KMS-11 (cell line): ENCODE measurements at regions not wholly inside any gene's neighbourhood (a gene's known extent, or its start where the extent isn't known, plus 50 kb on each side); places are given as distances from the start of the nearest gene placed in this dataset.

Experiments used
- H2AFZ ChIP-seq: fragments of 200-600 bp; sonication (generic); 2 replicates; pipeline ENCODE4 v1.6.1; 2016; ENCODE audit warnings: antibody characterized with exemption, mixed run types, low read depth
- H3K27ac ChIP-seq: fragments of 200-600 bp; sonication (generic); 2 replicates; pipeline ENCODE4 v1.6.1; 2016; ENCODE audit warnings: mild to moderate bottlenecking, mixed run types
- H3K27me3 ChIP-seq: fragments of 200-600 bp; sonication (generic); 2 replicates; pipeline ENCODE4 v1.6.1; 2017; ENCODE audit warnings: mild to moderate bottlenecking, low read depth, mixed run types, moderate library complexity; ENCODE audit not compliant: insufficient read depth
- H3K36me3 ChIP-seq: fragments of 200-600 bp; sonication (generic); 2 replicates; pipeline ENCODE4 v1.6.1; 2017; ENCODE audit warnings: mild to moderate bottlenecking, mixed run types; ENCODE audit not compliant: insufficient read depth
- H3K4me1 ChIP-seq: fragments of 200-600 bp; sonication (generic); 2 replicates; pipeline ENCODE4 v1.6.1; 2016; ENCODE audit warnings: mild to moderate bottlenecking, low read depth, mixed run types; ENCODE audit not compliant: poor library complexity, severe bottlenecking
- H3K4me2 ChIP-seq: fragments of 200-600 bp; sonication (generic); 2 replicates; pipeline ENCODE4 v1.7.0; 2016; ENCODE audit warnings: mild to moderate bottlenecking, mixed run types
- H3K4me3 ChIP-seq: fragments of 200-600 bp; sonication (generic); IDR thresholded peaks from 2 replicates; pipeline ENCODE4 v1.6.1; 2017; ENCODE audit warnings: low read depth, low read length, mixed read lengths; ENCODE audit not compliant: insufficient read depth
- H3K79me2 ChIP-seq: fragments of 200-600 bp; sonication (generic); 2 replicates; pipeline ENCODE4 v1.6.1; 2016; ENCODE audit warnings: low read depth, mixed run types; ENCODE audit not compliant: insufficient read depth
- H3K9ac ChIP-seq: fragments of 200-600 bp; sonication (generic); 2 replicates; pipeline ENCODE4 v1.6.1; 2016; ENCODE audit warnings: mild to moderate bottlenecking, mixed run types
- H4K20me1 ChIP-seq: fragments of 200-600 bp; sonication (generic); 2 replicates; pipeline ENCODE4 v1.6.1; 2016; ENCODE audit warnings: mild to moderate bottlenecking, mixed run types; ENCODE audit not compliant: insufficient read depth
- CTCF ChIP-seq: fragments of 200-600 bp; sonication (generic); conservative IDR thresholded peaks from 2 replicates; pipeline ENCODE4 v1.6.1; 2017; ENCODE audit warnings: low read depth, mild to moderate bottlenecking, antibody characterized with exemption, low read length, moderate library complexity, mixed read lengths

- H3K9ac ChIP-seq: no peak overlapping the region
- H3K4me1 ChIP-seq: no peaks in the 10 kb centered on the region
- H3K79me2 ChIP-seq: no peaks in the 10 kb centered on the region
- no peak overlapping the region for H2AFZ ChIP-seq
- no peaks in the 10 kb centered on the region for H3K27me3 ChIP-seq
- no peak for TF ChIP-seq CTCF
- H3K27ac ChIP-seq: no peak overlapping the region
- H3K36me3 ChIP-seq: no peaks in the 10 kb centered on the region
- H3K4me3 ChIP-seq: no peak overlapping the region
- no peak overlapping the region for H3K4me2 ChIP-seq
- H4K20me1 ChIP-seq: no peaks in the 10 kb centered on the region
These were observed 104.7 kb upstream of the IFNG-AS1 start for GRCh38 chr12:67884596-67884995.

- no peak overlapping the region for H3K4me3 ChIP-seq
These were observed 103.7 kb upstream of the IFNG-AS1 start for GRCh38 chr12:67885375-67886169.

GRCh38 chr12:67887065-67887464 lies 102.2 kb upstream of the IFNG-AS1 start:
- H3K27ac ChIP-seq: no peak overlapping the region
- no peak for TF ChIP-seq CTCF

More at GRCh38 chr12:67885375-67886169, 103.7 kb upstream of the IFNG-AS1 start:
- no peak overlapping the region for H3K27ac ChIP-seq
- H4K20me1 ChIP-seq: no peaks in the 10 kb centered on the region
- no peak overlapping the region for H2AFZ ChIP-seq
- no peak overlapping the region for H3K9ac ChIP-seq
- no peaks in the 10 kb centered on the region for H3K79me2 ChIP-seq
- H3K27me3 ChIP-seq: no peaks in the 10 kb centered on the region
- H3K4me2 ChIP-seq: no peak overlapping the region
- TF ChIP-seq CTCF: no peak
- no peaks in the 10 kb centered on the region for H3K4me1 ChIP-seq
- H3K36me3 ChIP-seq: no peaks in the 10 kb centered on the region

GRCh38 chr12:67889931-67890330 lies 99.3 kb upstream of the IFNG-AS1 start:
- TF ChIP-seq CTCF: no peak
- Histone ChIP-seq H3K36me3 (no peaks in the 10 kb centered on the region), H3K9ac (no peak overlapping the region), H2AFZ (no peak overlapping the region), H3K27ac (no peak overlapping the region), H3K4me1 (no peaks in the 10 kb centered on the region), H3K4me2 (no peak overlapping the region), H3K4me3 (no peak overlapping the region), H3K27me3 (no peaks in the 10 kb centered on the region), H4K20me1 (no peaks in the 10 kb centered on the region), H3K79me2 (no peaks in the 10 kb centered on the region)

More at GRCh38 chr12:67887065-67887464, 102.2 kb upstream of the IFNG-AS1 start:
- Histone ChIP-seq H3K4me1 (no peaks in the 10 kb centered on the region), H3K9ac (no peak overlapping the region), H4K20me1 (no peaks in the 10 kb centered on the region), H2AFZ (no peak overlapping the region), H3K36me3 (no peaks in the 10 kb centered on the region), H3K79me2 (no peaks in the 10 kb centered on the region), H3K4me3 (no peak overlapping the region), H3K4me2 (no peak overlapping the region), H3K27me3 (no peaks in the 10 kb centered on the region)
